ENCODE measurements at regions not wholly inside any gene's neighbourhood (a gene's known extent, or its start where the extent isn't known, plus 50 kb on each side); places are given as distances from the start of the nearest gene placed in this dataset.

GRCh38 chr5:68757006-68757405, 336.8 kb upstream of the SLC30A5 start:
- no peak for TF ChIP-seq POLR2A (IDR thresholded peaks at IDR 0.05)
- no peak for TF ChIP-seq POLR2AphosphoS5 (IDR thresholded peaks at IDR 0.05)
- TF ChIP-seq CTCF (IDR thresholded peaks at IDR 0.05 in 8 of 11, conservative IDR thresholded peaks at IDR 0.05 in 3 of 11), result no peak
- Histone ChIP-seq H3K27me3 (replicated peaks in 1 of 7) (no peaks in the 10 kb centered on the region), H3K4me1 (no peaks in the 10 kb centered on the region), H3K9me3 (no peaks in the 10 kb centered on the region), H3K27ac (no peak overlapping the region), H3K36me3 (no peaks in the 10 kb centered on the region), H3K4me3 (no peak overlapping the region)
- intact Hi-C loops (cut with DNase I; ENCODE audit: low total_unique reads), result no loop called here
- no peak for DNase-seq
- 2 to 19% (median 8%) methylated on average over 1 of the region's 1 CpG for WGBS, 5 donors

DNA sequence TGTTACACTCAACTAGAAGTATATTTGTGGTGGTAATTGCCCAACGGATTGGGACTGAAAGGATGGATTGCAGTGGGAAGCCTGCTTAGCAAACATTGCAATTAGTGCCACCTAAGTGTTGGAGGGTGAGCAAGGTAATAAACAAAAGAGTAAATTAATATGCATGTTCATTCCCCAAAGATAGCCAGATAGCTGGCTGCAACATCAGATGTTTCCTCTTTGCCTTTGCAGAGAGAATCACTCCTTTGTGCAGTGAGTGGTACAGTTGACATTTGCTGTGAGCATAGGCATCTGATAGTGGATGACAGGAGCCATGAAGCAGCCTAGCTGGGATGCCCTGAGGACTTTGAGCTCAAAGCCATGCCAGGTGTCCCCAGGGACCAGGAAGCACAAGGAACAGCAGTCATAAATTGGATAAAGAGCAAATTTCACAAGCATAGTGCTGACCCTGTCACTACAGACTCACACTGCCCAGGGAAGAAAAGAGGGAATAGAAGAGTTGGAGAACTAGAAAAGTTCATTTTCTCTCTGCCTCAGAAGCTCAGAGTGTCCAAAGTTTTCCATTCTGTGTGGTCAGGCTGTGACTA, 336.1 kb upstream of the SLC30A5 start:
- Histone ChIP-seq H3K4me1 (no peaks in the 10 kb centered on the region), H3K36me3 (no peaks in the 10 kb centered on the region), H3K27ac (no peak overlapping the region), H3K27me3 (replicated peaks in 1 of 7) (no peaks in the 10 kb centered on the region), H3K9me3 (no peaks in the 10 kb centered on the region), H3K4me3 (no peak overlapping the region)
- 76 to 96% (median 87%) methylated on average over 1 of the region's 1 CpG for WGBS, 5 donors
- intact Hi-C loops (cut with DNase I; ENCODE audit: low total_unique reads), result no loop called here
- DNase-seq, result no peak
- TF ChIP-seq POLR2AphosphoS5 (IDR thresholded peaks at IDR 0.05) (no peak), CTCF (IDR thresholded peaks at IDR 0.05 in 8 of 11, conservative IDR thresholded peaks at IDR 0.05 in 3 of 11) (no peak), POLR2A (IDR thresholded peaks at IDR 0.05) (no peak)

- Histone ChIP-seq H3K36me3 (no peaks in the 10 kb centered on the region), H3K9me3 (no peaks in the 10 kb centered on the region), H3K4me1 (no peaks in the 10 kb centered on the region), H3K27ac (no peak overlapping the region), H3K4me3 (no peak overlapping the region), H3K27me3 (replicated peaks in 1 of 7) (no peaks in the 10 kb centered on the region)
- no peak for DNase-seq
- intact Hi-C loops (cut with DNase I; ENCODE audit: low total_unique reads), result no loop called here
- 75 to 90% (median 86%) methylated on average over 5 of the region's 5 CpGs for WGBS, 5 donors
- TF ChIP-seq POLR2AphosphoS5 (IDR thresholded peaks at IDR 0.05), result no peak
- TF ChIP-seq POLR2A (IDR thresholded peaks at IDR 0.05), result no peak
- TF ChIP-seq CTCF (IDR thresholded peaks at IDR 0.05 in 8 of 11, conservative IDR thresholded peaks at IDR 0.05 in 3 of 11), result no peak
These were observed 334.2 kb upstream of the SLC30A5 start for GRCh38 chr5:68759593-68759992.

GRCh38 chr5:68762201-68762600, 331.6 kb upstream of the SLC30A5 start:
- DNase-seq, result no peak
- H3K36me3 ChIP-seq, result no peaks in the 10 kb centered on the region
- H3K27me3 ChIP-seq (replicated peaks in 1 of 7), result no peaks in the 10 kb centered on the region
- intact Hi-C loops (cut with DNase I; ENCODE audit: low total_unique reads), result no loop called here
- H3K4me3 ChIP-seq, result no peak overlapping the region
- WGBS, 5 donors, result 79 to 93% (median 81%) methylated on average over 2 of the region's 2 CpGs
- no peak for TF ChIP-seq POLR2AphosphoS5 (IDR thresholded peaks at IDR 0.05)
- TF ChIP-seq POLR2A (IDR thresholded peaks at IDR 0.05), result no peak
- TF ChIP-seq CTCF (IDR thresholded peaks at IDR 0.05 in 8 of 11, conservative IDR thresholded peaks at IDR 0.05 in 3 of 11), result no peak
- no peaks in the 10 kb centered on the region for H3K9me3 ChIP-seq
- no peak overlapping the region for H3K27ac ChIP-seq
- no peaks in the 10 kb centered on the region for H3K4me1 ChIP-seq
